Epithelial cell of prostate (primary cell): ENCODE measurements at regions not wholly inside any gene's neighbourhood (a gene's known extent, or its start where the extent isn't known, plus 50 kb on each side); places are given as distances from the start of the nearest gene placed in this dataset.

Source experiments
- DNase-seq: peaks from one replicate; pipeline ENCODE4 v3.0.0-alpha.2; 2011; ENCODE audit warnings: low read depth, low spot score
- H3K27ac ChIP-seq: fragments of 450-650 bp; 2 replicates; pipeline ENCODE4 v1.5.1; 2017; ENCODE audit warnings: mild to moderate bottlenecking

DNA sequence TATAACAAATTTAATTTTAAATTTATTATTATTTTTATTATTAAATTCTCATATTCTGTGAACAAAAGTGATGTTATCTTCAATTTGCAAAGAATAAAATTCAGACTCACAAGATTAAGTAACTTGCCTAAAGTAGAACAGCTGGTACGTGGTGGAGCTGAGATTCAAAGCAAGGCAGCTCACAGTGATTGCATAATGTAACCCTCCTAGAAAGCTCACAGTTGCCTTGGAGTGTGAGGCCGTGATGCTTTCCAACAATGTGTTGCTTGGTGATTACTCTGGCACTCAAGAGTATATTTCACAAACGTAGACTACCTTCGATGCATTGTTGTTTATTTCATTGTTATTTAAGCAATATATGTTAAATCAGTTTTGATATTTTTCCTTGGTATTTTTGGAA, 1039.2 kb upstream of the PABPC4L start:
- no peak for DNase-seq
- H3K27ac ChIP-seq: no peak overlapping the region

DNA sequence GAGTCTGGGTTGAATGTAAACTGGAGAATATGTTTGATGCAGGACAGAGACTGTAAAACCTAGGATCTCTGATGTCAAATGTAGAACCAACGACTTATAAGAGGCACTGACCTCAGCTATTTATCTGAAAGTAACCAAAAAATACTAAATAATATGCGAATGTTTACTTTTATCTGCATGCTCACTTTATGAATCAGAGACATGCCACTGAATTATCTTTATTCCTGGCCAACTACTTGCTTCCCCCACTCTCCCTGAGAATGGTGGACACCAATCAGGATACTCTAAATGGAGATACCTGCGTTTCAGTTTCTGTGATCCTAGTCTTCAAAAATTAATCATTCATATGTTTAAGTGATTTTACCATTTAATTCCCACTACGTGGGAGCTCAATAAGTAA, 1038.4 kb upstream of the PABPC4L start:
- no peak for DNase-seq
- no peak overlapping the region for H3K27ac ChIP-seq

DNA sequence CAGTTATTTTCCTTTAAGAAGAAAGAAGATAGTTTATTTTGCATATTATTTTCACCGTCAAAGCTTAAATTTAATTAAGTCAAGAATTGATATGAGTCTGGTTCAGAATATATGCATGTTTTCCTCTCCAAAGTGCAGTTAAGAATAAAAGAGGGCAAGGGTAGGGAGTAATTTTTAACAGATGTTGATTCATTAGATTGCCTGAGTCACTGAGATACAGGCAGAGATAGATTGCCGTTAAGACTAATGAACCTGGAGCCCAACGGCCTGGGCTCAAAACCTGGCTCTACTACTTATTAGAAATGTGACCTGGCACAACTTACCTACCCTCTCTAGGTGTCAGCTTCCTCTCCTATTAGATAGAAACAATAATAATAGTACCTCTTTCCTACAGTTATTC, 1037.4 kb upstream of the PABPC4L start:
- H3K27ac ChIP-seq: no peak overlapping the region
- no peak for DNase-seq

DNA sequence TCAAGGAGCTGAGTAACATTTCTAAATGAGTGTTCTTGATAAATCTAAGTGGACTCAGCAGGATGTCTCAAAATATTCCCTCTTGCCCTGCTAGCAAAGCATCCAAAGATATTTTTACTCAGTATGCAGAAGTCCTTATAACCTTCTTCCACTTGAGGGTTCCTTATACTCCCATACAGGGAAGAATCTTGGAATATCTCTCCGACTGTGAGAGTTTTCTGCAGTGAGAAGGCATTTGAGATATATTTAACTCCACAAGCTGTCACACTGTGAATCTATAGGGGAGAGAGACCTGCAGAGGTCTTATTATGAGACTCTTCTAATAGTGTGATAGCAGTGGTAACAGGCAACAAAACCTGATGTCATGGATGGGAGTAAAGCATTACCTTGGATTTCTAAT, 1034.5 kb upstream of the PABPC4L start:
- DNase-seq: no peak

DNA sequence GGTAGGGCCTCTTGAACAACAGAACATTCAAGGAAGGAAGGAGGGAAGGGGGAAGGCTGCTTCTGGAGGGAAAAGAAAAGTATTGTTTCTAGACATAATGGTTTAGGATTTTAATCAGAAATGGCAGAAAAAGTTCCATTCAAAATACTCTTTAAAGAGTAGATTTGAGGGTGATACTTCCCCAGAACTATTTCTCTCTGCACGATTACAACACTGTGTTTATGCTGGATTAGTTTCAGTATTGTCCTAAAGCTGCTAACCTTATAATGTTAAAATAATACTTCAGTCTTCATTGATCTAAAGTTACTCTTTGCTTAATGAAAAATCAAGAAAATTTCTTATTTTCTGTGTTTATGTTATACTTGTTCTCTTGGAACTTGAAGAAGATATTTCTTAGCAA, 1026.3 kb upstream of the PABPC4L start:
- DNase-seq: no peak
- no peak overlapping the region for H3K27ac ChIP-seq

More for the DNA sequence above, 1034.5 kb upstream of the PABPC4L start:
- no peak overlapping the region for H3K27ac ChIP-seq

DNA sequence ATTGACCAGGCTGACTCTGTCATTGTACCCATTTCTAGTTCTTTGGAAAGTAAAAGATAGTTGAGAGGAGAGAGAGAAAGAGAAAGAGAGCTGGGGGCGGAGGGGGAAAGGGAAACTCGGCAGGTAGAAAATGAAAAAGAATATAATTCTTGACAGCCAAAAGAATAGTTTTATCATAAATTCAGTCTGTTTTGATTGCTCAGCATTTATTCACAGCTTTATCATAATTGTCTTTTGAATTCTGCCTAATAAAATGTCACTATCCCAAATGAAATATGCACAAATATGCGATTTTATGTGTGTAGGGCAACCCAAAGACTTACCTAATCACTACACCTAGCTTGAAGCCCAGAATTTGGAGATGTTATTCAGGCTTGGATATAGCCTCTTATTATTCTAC, 1024.0 kb upstream of the PABPC4L start:
- no peak for DNase-seq
- no peak overlapping the region for H3K27ac ChIP-seq

DNA sequence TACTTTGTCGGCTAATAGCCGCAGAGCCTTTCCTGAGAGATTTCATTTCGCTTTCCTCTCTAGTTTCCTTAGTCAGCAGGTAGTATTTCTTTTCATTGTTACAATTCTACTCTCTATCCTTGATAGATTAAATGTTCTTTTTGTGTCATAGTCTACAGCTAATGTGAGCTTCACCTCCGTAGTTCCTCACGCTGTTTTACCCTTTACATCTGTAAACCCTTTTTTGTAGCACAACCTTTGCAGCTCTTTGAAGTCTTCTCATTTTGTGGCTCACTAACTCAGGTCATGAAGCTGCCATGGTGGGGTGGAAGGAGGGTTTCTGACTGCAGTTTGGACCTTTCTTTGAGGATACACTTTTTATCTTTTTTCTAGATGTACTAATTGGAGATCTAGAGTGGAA, 1008.8 kb upstream of the PABPC4L start:
- DNase-seq: no peak
- H3K27ac ChIP-seq: no peak overlapping the region

DNA sequence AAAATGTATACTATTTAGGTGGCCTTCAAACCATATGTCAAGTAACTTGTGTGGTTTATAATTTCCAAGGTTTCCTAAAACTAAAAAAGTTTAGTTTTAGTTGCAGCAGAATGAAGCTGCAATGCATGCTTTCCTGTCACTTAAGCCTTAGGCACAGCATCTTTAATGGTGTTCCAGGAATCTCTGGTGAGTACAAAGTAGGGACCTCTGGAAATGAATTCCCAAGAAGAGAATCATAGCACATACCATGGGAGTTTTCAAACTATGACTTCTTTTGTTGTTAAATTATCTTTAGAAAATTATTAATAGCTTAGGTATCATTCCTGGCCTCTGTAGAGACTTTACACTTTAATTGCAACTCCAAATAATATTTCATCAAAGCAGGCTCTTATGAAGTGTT, 1005.9 kb upstream of the PABPC4L start:
- H3K27ac ChIP-seq: no peak overlapping the region
- DNase-seq: no peak

DNA sequence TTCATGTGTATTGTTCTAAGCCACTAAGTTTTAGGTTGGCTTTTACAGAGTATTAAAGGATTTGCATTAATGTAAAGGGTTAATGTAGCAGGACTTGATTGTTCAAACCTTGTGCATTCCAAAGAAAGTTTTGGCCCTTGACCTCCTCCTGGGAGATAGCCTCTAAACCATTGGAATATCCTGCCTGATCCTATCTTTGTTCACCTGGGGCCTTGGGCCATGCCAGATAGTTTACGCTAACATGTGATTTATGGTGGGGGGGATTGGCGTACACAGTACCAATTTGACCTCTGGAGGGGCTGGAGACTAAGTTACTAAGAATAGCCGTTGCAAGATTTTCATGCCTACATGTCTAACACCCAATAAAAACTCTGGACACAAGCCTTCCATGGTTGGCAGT, 1002.7 kb upstream of the PABPC4L start:
- H3K27ac ChIP-seq: no peak overlapping the region
- no peak for DNase-seq

DNA sequence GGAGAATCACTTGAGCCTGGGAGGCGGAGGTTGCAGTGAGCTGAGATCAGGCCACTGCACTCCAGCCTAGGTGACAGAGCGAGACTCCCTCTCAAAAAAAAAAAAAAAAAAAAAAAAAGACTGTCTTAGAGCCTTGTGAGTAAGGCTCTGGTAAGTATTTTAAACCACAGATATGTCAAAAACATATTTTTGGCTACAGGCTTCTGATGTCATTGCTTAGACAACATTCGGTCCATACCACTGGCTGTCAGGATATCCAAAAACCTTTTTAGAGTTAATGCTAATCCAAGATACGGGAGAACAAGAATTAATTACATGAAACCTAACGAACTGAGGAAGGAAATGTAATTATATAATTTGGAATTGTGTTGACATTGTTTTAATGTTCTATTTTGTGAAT, 999.5 kb upstream of the PABPC4L start:
- H3K27ac ChIP-seq: no peak overlapping the region
- DNase-seq: no peak

DNA sequence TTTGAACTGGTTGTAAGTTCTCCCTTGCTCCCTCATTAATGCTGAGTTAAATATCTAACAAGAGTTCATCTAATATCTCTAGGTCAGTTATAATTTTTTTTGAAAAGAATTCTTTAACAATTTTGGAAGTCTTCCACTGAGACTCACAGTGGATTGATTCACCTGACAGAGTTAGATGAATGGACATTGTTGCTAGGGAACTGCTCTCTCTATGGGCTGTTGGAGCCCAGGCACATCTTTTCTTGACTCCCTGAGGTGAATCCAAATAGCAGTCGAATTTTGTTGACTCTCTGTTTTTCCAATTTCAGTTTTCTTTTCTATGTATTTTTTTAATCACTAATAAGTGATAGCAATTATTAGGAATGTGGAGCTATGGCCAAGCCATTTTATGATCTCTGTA, 996.1 kb upstream of the PABPC4L start:
- no peak for DNase-seq
- H3K27ac ChIP-seq: no peak overlapping the region

DNA sequence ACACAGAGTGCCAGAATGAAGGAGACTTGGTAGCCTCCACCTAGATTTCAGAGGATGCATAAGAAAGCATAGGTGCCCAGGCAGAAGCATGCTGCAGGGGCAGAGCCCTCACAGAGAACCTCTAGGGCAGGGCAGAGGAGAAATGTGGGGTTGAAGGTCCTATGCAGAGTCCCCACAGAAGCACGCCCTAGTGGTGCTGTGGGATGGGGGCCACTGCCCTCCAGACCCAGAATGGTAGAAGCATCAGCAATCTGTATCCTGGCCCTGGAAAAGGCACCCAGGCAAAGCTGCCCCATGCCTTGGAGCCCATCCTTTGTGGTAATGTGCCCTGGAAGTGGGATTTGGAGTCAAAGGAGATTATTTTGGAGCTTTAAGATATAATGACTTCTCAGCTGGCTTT, 992.9 kb upstream of the PABPC4L start:
- DNase-seq: no peak
- H3K27ac ChIP-seq: no peak overlapping the region

DNA sequence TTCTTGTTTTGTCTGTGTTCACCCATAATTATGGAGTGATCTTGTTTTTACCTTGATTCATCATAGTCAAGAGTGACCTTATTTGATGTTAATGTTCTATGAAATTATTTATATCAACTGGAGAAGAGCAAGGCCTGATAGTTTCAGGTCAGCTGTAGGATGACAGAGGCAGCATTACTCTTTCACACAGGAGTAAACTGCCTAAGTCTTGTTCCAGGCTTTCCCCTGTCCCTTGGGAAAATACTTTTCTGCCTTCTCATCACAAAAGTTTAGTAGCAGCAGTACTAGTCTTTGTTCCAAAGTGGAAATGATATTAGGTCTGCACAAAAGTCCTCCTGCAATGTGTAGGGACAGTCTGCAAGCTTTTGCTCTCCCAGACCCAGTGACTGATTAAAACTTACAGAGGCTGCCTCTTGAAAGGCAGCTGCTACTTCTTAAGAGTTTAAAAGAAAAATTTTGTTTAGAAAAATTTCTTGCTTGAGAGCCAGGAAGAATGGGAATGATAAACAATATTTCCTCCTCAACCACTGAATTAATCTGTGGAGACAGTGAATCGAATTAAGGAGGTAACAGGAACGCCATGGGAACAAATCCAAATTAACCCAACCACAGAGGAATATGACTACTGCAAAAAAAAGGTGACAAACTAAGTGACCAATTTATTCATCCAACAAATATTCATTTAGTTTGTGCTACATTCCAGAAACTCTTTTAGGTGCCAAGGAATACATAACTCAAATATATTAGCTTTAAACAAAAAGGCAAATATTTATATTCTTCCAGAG, 991.4 kb upstream of the PABPC4L start:
- DNase-seq: no peak
- H3K27ac ChIP-seq: no peak overlapping the region

DNA sequence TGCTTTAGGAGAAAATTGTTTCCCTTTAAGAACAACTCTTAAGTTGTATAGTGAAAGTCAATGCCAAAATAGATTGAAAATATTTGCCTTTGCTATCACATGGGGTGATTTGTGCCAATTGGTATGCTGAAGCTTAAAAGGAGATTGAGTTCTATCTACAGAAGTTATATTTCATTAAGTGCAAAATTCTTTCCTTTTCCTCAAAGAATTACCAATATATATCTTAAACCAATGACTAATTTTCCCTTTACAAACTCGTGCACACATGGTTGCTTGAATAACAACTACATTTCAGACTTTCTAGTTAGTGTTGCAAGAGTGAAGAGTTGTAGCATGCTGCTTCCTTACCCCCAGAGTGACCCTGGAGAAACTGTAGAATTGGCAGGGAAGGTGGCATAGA, 990.0 kb upstream of the PABPC4L start:
- H3K27ac ChIP-seq: no peak overlapping the region
- no peak for DNase-seq

DNA sequence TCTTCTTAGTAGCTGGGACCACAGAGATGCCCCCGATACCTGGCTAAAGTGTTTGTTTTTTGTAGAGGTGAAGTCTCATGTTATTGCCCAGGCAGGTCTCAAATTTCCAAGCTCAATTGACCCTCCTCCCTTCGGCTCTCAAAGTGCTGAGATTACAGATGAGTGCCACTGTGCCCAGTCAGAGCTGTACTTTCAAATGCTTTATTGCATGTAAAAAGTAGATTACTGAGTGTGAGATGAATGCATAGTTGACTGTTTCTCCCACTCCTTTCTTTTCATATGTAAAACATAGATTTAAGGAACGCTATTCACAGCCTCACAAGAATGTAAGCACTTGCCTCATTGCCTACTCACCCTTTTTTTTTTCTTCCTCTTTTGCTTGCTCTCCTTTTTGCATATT, 984.4 kb upstream of the PABPC4L start:
- H3K27ac ChIP-seq: no peak overlapping the region
- DNase-seq: no peak

DNA sequence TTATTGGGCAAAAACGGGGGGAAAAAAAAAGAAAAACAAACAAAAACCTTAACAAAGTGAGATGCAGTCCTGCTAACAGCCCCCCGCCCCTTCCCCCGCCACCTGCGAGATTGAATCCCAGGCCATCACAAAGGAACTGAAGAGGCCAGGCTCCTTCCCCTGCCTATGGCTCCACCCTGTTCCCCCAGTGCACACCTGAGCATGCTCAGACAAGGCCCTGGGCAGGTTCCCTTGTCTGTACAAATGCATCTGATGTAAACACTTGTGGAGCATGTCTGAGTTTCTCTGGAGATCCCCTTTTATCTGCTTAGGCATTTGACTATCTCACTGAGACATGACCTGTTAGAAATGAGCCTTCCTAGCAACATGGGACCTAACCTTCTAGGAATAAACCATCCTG, 983.7 kb upstream of the PABPC4L start:
- H3K27ac ChIP-seq: no peak overlapping the region
- no peak for DNase-seq

DNA sequence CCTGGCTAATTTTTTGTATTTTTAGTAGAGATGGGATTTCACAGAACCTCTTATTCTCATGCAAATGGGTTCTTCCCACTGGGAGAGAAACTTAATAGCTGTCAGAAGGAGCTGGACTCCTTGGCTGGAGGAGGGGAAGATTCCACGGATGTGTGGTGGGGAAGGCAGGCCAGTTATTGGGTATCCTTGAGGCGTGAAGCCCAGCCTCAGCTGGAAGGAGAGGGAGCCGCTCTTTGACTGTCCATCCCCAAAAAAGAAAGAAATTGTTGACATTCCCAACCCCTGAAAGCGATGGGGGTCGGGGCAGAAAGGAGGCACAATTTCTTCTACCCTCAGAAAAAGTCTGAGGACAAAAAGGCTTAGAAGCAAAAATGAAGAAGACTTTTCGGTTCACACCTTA, 983.1 kb upstream of the PABPC4L start:
- DNase-seq: no peak
- H3K27ac ChIP-seq: no peak overlapping the region

DNA sequence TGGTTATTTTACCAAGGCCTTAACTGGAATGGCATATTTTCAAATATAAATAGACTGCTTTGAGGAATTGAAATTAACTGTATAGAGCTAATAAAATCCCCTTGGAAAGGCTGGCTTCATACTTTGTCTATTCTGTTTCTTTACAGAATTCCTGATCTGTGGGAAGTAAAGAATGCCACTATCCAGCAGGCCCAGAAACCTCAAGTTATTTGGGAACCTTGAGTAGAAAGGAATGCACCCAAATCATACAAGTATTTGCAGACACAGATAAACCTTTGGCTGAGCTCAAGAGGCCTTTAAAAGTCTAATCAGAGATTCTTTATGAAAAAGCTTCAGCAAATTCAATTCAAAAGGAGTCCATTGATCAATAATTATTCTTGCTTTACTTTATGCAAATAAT, 975.7 kb upstream of the PABPC4L start:
- DNase-seq: no peak
- H3K27ac ChIP-seq: no peak overlapping the region

DNA sequence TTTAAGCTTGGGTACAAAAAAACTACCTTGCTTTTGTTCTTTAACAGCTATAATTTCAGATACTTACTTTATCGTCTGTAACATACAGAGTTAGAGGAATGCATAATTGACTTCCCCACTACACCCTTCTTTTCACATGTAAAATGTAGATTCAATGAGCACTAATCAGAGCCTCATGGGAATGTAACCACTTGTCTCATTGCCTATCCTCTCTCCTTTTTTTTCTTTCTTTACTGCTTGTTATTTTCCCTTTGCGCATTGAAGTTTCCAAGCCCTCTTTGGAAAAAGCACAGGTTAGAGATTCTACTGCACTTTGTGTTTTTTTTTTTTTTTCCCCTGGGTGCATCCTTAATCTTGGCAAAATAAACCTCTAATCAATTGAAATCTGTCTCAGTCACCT, 965.1 kb upstream of the PABPC4L start:
- H3K27ac ChIP-seq: no peak overlapping the region
- DNase-seq: no peak

DNA sequence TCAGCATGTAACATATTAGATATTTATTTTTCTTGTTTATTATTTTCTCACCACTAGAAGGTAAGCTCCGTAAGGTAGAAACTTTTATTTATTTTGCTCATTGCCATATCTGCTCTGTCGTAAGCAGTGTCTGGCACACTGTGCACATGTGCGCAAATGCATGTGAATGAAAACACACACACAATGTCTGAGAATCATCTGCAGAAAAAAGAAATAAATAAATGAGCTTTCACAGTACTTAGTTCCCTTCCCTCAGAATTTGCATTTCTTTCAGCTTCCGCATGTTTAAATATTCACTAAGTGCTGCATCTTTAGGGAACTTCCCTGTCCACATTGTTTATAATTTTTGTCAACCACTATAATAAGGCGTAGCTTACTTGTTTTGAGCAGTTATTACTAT, 963.0 kb upstream of the PABPC4L start:
- no peak for DNase-seq
- no peak overlapping the region for H3K27ac ChIP-seq

DNA sequence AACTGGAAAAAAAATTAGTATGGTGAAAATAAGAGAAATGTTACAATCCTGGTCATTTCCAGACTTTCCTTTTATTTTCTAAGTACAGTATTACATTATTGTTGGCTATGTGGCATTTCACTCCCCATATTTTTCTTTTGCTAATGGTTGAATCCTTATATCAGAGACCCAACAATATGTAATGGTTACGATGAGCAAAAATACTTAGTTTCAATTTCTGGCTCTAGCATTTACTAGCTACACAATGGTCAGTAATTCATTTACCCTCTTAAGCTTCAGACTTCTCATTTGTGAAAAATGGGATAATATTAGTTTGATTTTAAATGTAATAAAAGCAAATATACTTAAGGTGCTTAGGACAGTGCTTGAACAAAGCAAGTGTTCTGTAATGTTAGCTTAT, 942.9 kb upstream of the PABPC4L start:
- no peak overlapping the region for H3K27ac ChIP-seq
- DNase-seq: no peak

DNA sequence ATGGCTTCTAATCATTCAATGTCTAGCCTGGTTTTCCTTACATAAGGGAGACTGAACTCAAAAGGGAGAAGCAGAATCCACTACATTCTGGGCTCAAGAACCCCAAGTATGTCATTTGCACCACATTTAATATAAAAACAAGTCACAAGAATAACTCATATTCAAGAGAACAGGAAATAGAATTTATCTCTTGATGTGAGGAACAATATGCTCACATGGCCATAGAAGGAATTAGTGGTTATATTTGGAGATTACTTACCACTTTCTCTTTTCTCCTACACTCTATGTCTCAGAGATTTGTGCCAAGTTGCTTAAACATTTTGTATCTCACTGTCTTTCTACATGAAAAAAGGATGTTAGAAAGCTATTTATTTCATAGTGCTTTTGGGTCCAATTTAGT, 922.6 kb upstream of the PABPC4L start:
- no peak overlapping the region for H3K27ac ChIP-seq
- no peak for DNase-seq

DNA sequence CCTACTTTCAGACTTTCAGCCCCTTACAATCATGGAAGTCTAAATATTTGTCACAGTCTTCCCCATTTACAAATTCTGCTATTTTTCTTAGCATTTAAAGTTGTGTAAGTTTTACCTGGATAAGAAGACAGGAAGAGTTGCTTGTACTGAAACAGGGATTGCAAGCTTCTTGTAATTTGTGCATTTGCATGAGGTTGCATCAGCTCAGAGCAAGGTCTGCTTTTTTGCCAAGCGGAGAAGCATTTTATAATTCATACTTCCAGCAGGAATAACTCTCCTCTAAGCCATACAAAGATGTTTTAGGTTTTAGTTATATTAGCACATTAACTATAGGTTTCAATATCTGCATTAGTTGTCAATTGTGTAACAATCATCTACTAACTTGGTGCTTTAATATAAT, 922.0 kb upstream of the PABPC4L start:
- no peak overlapping the region for H3K27ac ChIP-seq
- DNase-seq: no peak
